GM12878 (cell line): ENCODE measurements at regions not wholly inside any gene's neighbourhood (a gene's known extent, or its start where the extent isn't known, plus 50 kb on each side); places are given as distances from the start of the nearest gene placed in this dataset.

ENCODE experiments used
- ATAC-seq: fragments of 200-7000 bp; cut with Tn5 transposase; 3 replicates; pipeline ENCODE4 v1.9.1; 2020; ENCODE audit warnings: mild to moderate bottlenecking, moderate library complexity
- BruUV-seq: library from RNA; stranded (reverse); fragments of 400-500 nt; replicated peaks from 2 replicates; lab custom pipeline; 2021; lab: Mats Ljungman, UMichigan
- CTCF ChIA-PET: fragments of 300-600 bp; sonication (Branson Sonifier 250); formaldehyde crosslinking; extraction: SDS; loops from one replicate; lab custom pipeline; 2021; ENCODE audit warnings: inconsistent platforms; lab: Yijun Ruan, JAX
- POLR2A ChIA-PET: fragments of 350-600 bp; formaldehyde crosslinking; extraction: SDS; loops from one replicate; lab custom pipeline; 2021; ENCODE audit warnings: inconsistent platforms; lab: Charles Lee
- RAD21 ChIA-PET: fragments of 300-600 bp; sonication (Branson Sonifier 250); formaldehyde crosslinking; loops from one replicate; lab custom pipeline; 2023; ENCODE audit warnings: antibody characterized with exemption; ENCODE audit not compliant: unreplicated experiment; lab: Charles Lee
- SMC1A ChIA-PET: fragments of 300-600 bp; sonication (Branson Sonifier 250); formaldehyde crosslinking; loops from one replicate; lab custom pipeline; 2023; ENCODE audit not compliant: unreplicated experiment, uncharacterized antibody; lab: Charles Lee
- DNase-seq: peaks from one replicate; pipeline ENCODE4 v3.0.0-alpha.2; 2011; ENCODE audit warnings: low read depth, low spot score
- FAIRE-seq: peaks from 3 replicates; lab custom pipeline; 2011; peaks lifted over from hg19 to GRCh38; lab: Jason Lieb, UNC
- H2AFZ ChIP-seq: 2 replicates; pipeline ENCODE4 v1.6.0; 2011; ENCODE audit warnings: low read depth, low read length, control low read depth; ENCODE audit not compliant: control insufficient read depth
- H3K27ac ChIP-seq: 2 replicates; pipeline ENCODE4 v1.5.1; 2011; ENCODE audit warnings: control low read depth; ENCODE audit not compliant: control insufficient read depth, insufficient read depth
- H3K27me3 ChIP-seq, 2 experiments: replicated peaks in 1 of 2; 2 replicates each; pipeline versions ENCODE4 v1.6.0 to v1.6.1; 2011; ENCODE audit warnings: low read length in 1 of 2; ENCODE audit not compliant: control insufficient read depth in 2 of 2, insufficient read depth in 2 of 2
- H3K36me3 ChIP-seq, 2 experiments: 2 replicates each; pipeline ENCODE4 v1.5.1; 2011; ENCODE audit warnings: low read length in 1 of 2; ENCODE audit not compliant: control insufficient read depth in 2 of 2, insufficient read depth in 2 of 2
- H3K4me1 ChIP-seq: 2 replicates; pipeline ENCODE4 v1.6.1; 2011; ENCODE audit warnings: mild to moderate bottlenecking, low read length, moderate library complexity, mixed read lengths; ENCODE audit not compliant: control insufficient read depth, insufficient read depth
- H3K4me2 ChIP-seq: 2 replicates; pipeline ENCODE4 v1.6.0; 2011; ENCODE audit warnings: control low read depth; ENCODE audit not compliant: control insufficient read depth, insufficient read depth
- H3K4me3 ChIP-seq: fragments of 200-600 bp; sonication (generic); 2 replicates; pipeline ENCODE4 v1.5.1; 2016
- H3K79me2 ChIP-seq: 2 replicates; pipeline ENCODE4 v1.6.0; 2011; ENCODE audit warnings: low read length; ENCODE audit not compliant: control insufficient read depth, insufficient read depth
- H3K9ac ChIP-seq: 2 replicates; pipeline ENCODE4 v1.8.0; 2011; ENCODE audit warnings: low read length, control low read depth, mixed read lengths; ENCODE audit not compliant: control insufficient read depth, insufficient read depth
- H3K9me3 ChIP-seq: replicated peaks from 3 replicates; pipeline ENCODE4 v1.5.1; 2011; ENCODE audit warnings: mild to moderate bottlenecking, low read length; ENCODE audit not compliant: control insufficient read depth, insufficient read depth
- H4K20me1 ChIP-seq: 2 replicates; pipeline ENCODE4 v1.6.0; 2011; ENCODE audit not compliant: control insufficient read depth, insufficient read depth
- BHLHE40 ChIP-seq, 2 experiments: fragments of 450-650 bp in 1 of 2; IDR thresholded peaks; 2 replicates each; pipeline ENCODE4 v1.6.1; 2011 to 2017; ENCODE audit warnings: low read depth in 2 of 2, borderline replicate concordance in 1 of 2, improper control_type of control experiment in 1 of 2, low read length in 1 of 2, mild to moderate bottlenecking in 1 of 2
- CREM ChIP-seq: IDR thresholded peaks from 2 replicates; pipeline ENCODE4 v1.6.1; 2014; ENCODE audit warnings: antibody characterized with exemption, low read depth
- HDAC2 ChIP-seq: fragments of 200-600 bp; sonication (generic); IDR thresholded peaks from 2 replicates; pipeline ENCODE4 v1.6.1; 2017
- HDAC6 ChIP-seq: fragments of 200-600 bp; sonication (generic); IDR thresholded peaks from one replicate; pipeline ENCODE4 v1.8.0; 2017; ENCODE audit warnings: antibody characterized with exemption; ENCODE audit not compliant: unreplicated experiment
- HDGF ChIP-seq: fragments of 450-650 bp; IDR thresholded peaks from 2 replicates; pipeline ENCODE4 v1.6.1; 2016; ENCODE audit warnings: antibody characterized with exemption
- IKZF2 ChIP-seq, 2 experiments: fragments of 450-650 bp; IDR thresholded peaks; 2 replicates each; pipeline ENCODE4 v1.6.1; 2017; ENCODE audit warnings: mild to moderate bottlenecking in 2 of 2, moderate library complexity in 2 of 2
- JUNB ChIP-seq: IDR thresholded peaks from 2 replicates; pipeline ENCODE4 v1.6.1; 2016; ENCODE audit warnings: antibody characterized with exemption, mild to moderate bottlenecking
- MEF2B ChIP-seq: fragments of 450-650 bp; IDR thresholded peaks from 2 replicates; pipeline ENCODE4 v1.6.1; 2018; ENCODE audit warnings: mild to moderate bottlenecking, moderate library complexity; ENCODE audit not compliant: partially characterized antibody, poor library complexity, severe bottlenecking
- NFXL1 ChIP-seq: fragments of 450-650 bp; IDR thresholded peaks from 2 replicates; pipeline ENCODE4 v1.6.1; 2017; ENCODE audit warnings: antibody characterized with exemption, mild to moderate bottlenecking, borderline replicate concordance
- PAX5 ChIP-seq: IDR thresholded peaks from 2 replicates; pipeline ENCODE4 v1.6.1; 2011; ENCODE audit warnings: low read depth, low read length, borderline replicate concordance
- RAD51 ChIP-seq: fragments of 450-650 bp; IDR thresholded peaks from 2 replicates; pipeline ENCODE4 v1.6.1; 2016; ENCODE audit warnings: moderate library complexity, mild to moderate bottlenecking, inconsistent platforms
- ZNF622 ChIP-seq: fragments of 450-650 bp; IDR thresholded peaks from 2 replicates; pipeline ENCODE4 v1.6.1; 2017; ENCODE audit warnings: mild to moderate bottlenecking, inconsistent platforms
- WGBS: methylation state at CpG from one replicate; pipeline ENCODE4 v1.1.6; 2016; ENCODE audit warnings: low lambda C conversion rate; ENCODE audit not compliant: insufficient replicate concordance, insufficient coverage; ENCODE audit errors: missing lambda C conversion rate; 5-methylcytosine and 5-hydroxymethylcytosine counted together
- in situ Hi-C: fragments of 300-500 bp; cut with MboI; formaldehyde crosslinking; loops from 9 replicates; pipeline ENCODE4 v1.14.3; 2018; ENCODE audit warnings: mixed read lengths
- intact Hi-C: fragments of 100-400 bp; cut with micrococcal nuclease; formaldehyde crosslinking; loops from one replicate; pipeline ENCODE4 v1.14.2; 2022; ENCODE audit not compliant: unreplicated experiment
- TF ChIP-seq, protein P1 (sequence below): IDR thresholded peaks from 2 replicates; pipeline ENCODE4 v1.6.1; 2012; ENCODE audit warnings: low read depth, low read length, improper control_type of control experiment
- TF ChIP-seq, protein P2 (sequence below): IDR thresholded peaks from 2 replicates; pipeline ENCODE4 v1.6.1; 2011; ENCODE audit warnings: mild to moderate bottlenecking, low read depth, low read length, moderate library complexity; ENCODE audit not compliant: insufficient replicate concordance
- TF ChIP-seq, protein P3 (sequence below): fragments of 450-650 bp; IDR thresholded peaks from 2 replicates; pipeline ENCODE4 v1.6.1; 2018; ENCODE audit warnings: mild to moderate bottlenecking, low read depth, moderate library complexity; ENCODE audit not compliant: partially characterized antibody

DNA sequence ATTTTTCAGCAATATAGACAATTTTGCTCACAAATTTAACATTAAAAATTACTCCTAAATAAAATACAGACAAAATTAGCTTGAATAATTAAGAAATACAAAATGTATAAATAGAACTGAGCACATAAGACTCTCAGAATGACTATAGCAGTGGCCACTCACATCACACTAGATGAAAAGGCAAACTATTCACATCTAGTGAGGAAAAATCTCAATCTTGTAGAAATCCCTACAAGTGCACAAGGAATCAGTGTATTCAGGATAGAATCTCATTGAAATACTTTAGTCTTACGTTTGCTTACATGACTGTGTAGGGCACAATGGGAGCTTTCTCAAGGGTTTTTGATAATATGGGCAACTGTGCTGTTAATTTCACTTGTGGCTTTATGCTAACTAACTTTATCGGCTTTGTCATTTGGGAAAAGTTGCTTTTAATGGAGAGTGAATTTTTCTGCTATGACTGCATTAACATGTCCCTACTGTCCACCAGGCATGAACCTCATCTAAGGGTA lies 678.9 kb upstream of the LRRTM4 start (continued):
- TF ChIP-seq, protein P1, sequence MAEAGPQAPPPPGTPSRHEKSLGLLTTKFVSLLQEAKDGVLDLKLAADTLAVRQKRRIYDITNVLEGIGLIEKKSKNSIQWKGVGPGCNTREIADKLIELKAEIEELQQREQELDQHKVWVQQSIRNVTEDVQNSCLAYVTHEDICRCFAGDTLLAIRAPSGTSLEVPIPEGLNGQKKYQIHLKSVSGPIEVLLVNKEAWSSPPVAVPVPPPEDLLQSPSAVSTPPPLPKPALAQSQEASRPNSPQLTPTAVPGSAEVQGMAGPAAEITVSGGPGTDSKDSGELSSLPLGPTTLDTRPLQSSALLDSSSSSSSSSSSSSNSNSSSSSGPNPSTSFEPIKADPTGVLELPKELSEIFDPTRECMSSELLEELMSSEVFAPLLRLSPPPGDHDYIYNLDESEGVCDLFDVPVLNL, result no peak
- TF ChIP-seq IKZF2 (IDR thresholded peaks at IDR 0.05) (no peak), MEF2B (no peak)
- TF ChIP-seq, all 136 proteins: peak for 0

DNA sequence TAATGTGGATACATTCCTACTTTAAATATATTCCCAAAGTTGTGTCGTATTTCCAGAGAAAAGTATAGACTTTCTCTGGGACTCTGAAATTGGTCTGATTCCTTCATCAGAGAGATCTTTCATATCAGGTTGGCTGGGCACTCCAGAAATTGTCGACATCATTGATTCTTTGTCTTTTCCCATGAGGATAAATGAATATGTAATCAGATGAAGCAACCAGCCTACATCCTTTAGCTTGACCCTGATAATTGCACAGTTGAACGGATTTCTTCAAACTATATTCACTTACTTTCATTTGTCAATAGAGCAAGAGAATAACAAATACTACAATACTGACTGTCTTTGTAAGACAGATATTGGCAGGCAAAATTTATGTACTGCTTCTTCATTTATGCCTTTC lies 680.2 kb upstream of the LRRTM4 start:
- Histone ChIP-seq H3K4me3 (no peak overlapping the region), H3K79me2 (no peaks in the 10 kb centered on the region), H3K27ac (no peak overlapping the region), H3K9me3 (no peaks in the 10 kb centered on the region), H3K4me1 (no peaks in the 10 kb centered on the region), H3K27me3 (no peaks in the 10 kb centered on the region), H4K20me1 (no peaks in the 10 kb centered on the region), H2AFZ (no peak overlapping the region), H3K36me3 (no peaks in the 10 kb centered on the region), H3K9ac (no peak overlapping the region)
- no peak for FAIRE-seq
- RAD21 ChIA-PET, result no interaction called here
- DNase-seq, result no peak
- ATAC-seq, result no peak
- SMC1A ChIA-PET, result no interaction called here
- no TSS peak for BruUV-seq
- 0% methylated on average over 3 of the region's 3 CpGs for WGBS
- CTCF ChIA-PET, result interaction anchor here (1.4 kb wide), 1 partner anchor 9 kb away, joined by 3 read pairs; no protein-coding TSS in a partner anchor
- POLR2A ChIA-PET, result no interaction called here
- in situ Hi-C loops, result no loop called here
- intact Hi-C loops, result no loop called here
- TF ChIP-seq ZNF622 (no peak), RAD51 (no peak), JUNB (no peak), NFXL1 (no peak), BHLHE40 (IDR thresholded peaks at IDR 0.05; ENCODE audit: borderline replicate concordance in 1 of 2, low read depth in 2 of 2, low read length in 1 of 2) (no peak), HDGF (no peak), HDAC6 (no peak), CREM (no peak), HDAC2 (no peak), PAX5 (no peak)
- TF ChIP-seq, protein P2, sequence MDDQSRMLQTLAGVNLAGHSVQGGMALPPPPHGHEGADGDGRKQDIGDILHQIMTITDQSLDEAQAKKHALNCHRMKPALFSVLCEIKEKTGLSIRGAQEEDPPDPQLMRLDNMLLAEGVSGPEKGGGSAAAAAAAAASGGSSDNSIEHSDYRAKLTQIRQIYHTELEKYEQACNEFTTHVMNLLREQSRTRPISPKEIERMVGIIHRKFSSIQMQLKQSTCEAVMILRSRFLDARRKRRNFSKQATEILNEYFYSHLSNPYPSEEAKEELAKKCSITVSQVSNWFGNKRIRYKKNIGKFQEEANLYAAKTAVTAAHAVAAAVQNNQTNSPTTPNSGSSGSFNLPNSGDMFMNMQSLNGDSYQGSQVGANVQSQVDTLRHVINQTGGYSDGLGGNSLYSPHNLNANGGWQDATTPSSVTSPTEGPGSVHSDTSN, result no peak
- TF ChIP-seq, protein P3, sequence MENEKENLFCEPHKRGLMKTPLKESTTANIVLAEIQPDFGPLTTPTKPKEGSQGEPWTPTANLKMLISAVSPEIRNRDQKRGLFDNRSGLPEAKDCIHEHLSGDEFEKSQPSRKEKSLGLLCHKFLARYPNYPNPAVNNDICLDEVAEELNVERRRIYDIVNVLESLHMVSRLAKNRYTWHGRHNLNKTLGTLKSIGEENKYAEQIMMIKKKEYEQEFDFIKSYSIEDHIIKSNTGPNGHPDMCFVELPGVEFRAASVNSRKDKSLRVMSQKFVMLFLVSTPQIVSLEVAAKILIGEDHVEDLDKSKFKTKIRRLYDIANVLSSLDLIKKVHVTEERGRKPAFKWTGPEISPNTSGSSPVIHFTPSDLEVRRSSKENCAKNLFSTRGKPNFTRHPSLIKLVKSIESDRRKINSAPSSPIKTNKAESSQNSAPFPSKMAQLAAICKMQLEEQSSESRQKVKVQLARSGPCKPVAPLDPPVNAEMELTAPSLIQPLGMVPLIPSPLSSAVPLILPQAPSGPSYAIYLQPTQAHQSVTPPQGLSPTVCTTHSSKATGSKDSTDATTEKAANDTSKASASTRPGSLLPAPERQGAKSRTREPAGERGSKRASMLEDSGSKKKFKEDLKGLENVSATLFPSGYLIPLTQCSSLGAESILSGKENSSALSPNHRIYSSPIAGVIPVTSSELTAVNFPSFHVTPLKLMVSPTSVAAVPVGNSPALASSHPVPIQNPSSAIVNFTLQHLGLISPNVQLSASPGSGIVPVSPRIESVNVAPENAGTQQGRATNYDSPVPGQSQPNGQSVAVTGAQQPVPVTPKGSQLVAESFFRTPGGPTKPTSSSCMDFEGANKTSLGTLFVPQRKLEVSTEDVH, result no peak
- TF ChIP-seq, all 136 proteins: peak for 0
- H3K4me2 ChIP-seq, result no peak overlapping the region
